Smooth muscle cell (in vitro differentiated cells): ENCODE measurements at regions not wholly inside any gene's neighbourhood (a gene's known extent, or its start where the extent isn't known, plus 50 kb on each side); places are given as distances from the start of the nearest gene placed in this dataset.

Source experiments
- DNase-seq: peaks from one replicate; lab custom pipeline; 2025; ENCODE audit not compliant: unreplicated experiment; lab: John Stamatoyannopoulos, UW
- H2AFZ ChIP-seq: fragments of 200-600 bp; sonication (generic); 2 replicates; pipeline ENCODE4 v1.6.0; 2016; ENCODE audit warnings: antibody characterized with exemption, low read depth, mild to moderate bottlenecking
- H3F3A ChIP-seq: fragments of 200-600 bp; sonication (generic); 2 replicates; pipeline ENCODE4 v1.6.0; 2017; ENCODE audit warnings: antibody characterized with exemption, low read depth
- H3K27ac ChIP-seq: fragments of 200-600 bp; sonication (generic); 2 replicates; pipeline ENCODE4 v1.5.1; 2016; ENCODE audit warnings: low read depth, mild to moderate bottlenecking
- H3K27me3 ChIP-seq: fragments of 200-600 bp; sonication (generic); 2 replicates; pipeline ENCODE4 v1.6.1; 2016; ENCODE audit warnings: low read depth, mild to moderate bottlenecking
- H3K36me3 ChIP-seq: fragments of 200-600 bp; sonication (generic); 2 replicates; pipeline ENCODE4 v1.5.1; 2016; ENCODE audit warnings: low read depth
- H3K4me1 ChIP-seq: fragments of 200-600 bp; sonication (generic); 2 replicates; pipeline ENCODE4 v1.5.1; 2016; ENCODE audit warnings: low read depth
- H3K4me2 ChIP-seq: fragments of 200-600 bp; sonication (generic); 2 replicates; pipeline ENCODE4 v1.6.0; 2016; ENCODE audit warnings: mild to moderate bottlenecking
- H3K4me3 ChIP-seq: fragments of 200-600 bp; sonication (generic); 2 replicates; pipeline ENCODE4 v1.5.1; 2016; ENCODE audit warnings: mild to moderate bottlenecking
- H3K79me2 ChIP-seq: fragments of 200-600 bp; sonication (generic); 2 replicates; pipeline ENCODE4 v1.6.0; 2016; ENCODE audit warnings: low read depth, mild to moderate bottlenecking
- H3K9ac ChIP-seq: fragments of 200-600 bp; sonication (generic); 2 replicates; pipeline ENCODE4 v1.6.0; 2016; ENCODE audit warnings: low read depth
- H3K9me3 ChIP-seq: fragments of 200-600 bp; sonication (generic); replicated peaks from 2 replicates; pipeline ENCODE4 v1.5.1; 2016; ENCODE audit warnings: low read depth
- H4K20me1 ChIP-seq: fragments of 200-600 bp; sonication (generic); 2 replicates; pipeline ENCODE4 v1.6.0; 2016; ENCODE audit warnings: low read depth
- CTCF ChIP-seq: fragments of 200-600 bp; sonication (generic); IDR thresholded peaks from 2 replicates; pipeline ENCODE4 v1.5.1; 2017; ENCODE audit warnings: borderline replicate concordance, mild to moderate bottlenecking, antibody characterized with exemption; ENCODE audit not compliant: insufficient read depth, poor library complexity, severe bottlenecking
- WGBS: methylation state at CpG from one replicate; pipeline ENCODE4 v1.1.7; 2016; ENCODE audit warnings: low lambda C conversion rate; 5-methylcytosine and 5-hydroxymethylcytosine counted together

GRCh38 chr17:33516645-33517044, 223.6 kb upstream of the ASIC2 start:
- Histone ChIP-seq H3K4me3 (no peak overlapping the region), H3K4me2 (no peak overlapping the region), H4K20me1 (no peaks in the 10 kb centered on the region), H3K27me3 (no peaks in the 10 kb centered on the region), H3K9me3 (no peaks in the 10 kb centered on the region), H3K79me2 (no peaks in the 10 kb centered on the region), H3K27ac (no peak overlapping the region), H3K36me3 (no peaks in the 10 kb centered on the region), H3K9ac (no peak overlapping the region), H2AFZ (no peak overlapping the region), H3K4me1 (no peaks in the 10 kb centered on the region), H3F3A (no peaks in the 10 kb centered on the region)
- no peak for DNase-seq
- 85% methylated on average over 5 of the region's 5 CpGs for WGBS
- TF ChIP-seq CTCF: no peak

- no peak for DNase-seq
- H3F3A ChIP-seq: no peaks in the 10 kb centered on the region
- H3K4me2 ChIP-seq: no peak overlapping the region
- no peaks in the 10 kb centered on the region for H3K27me3 ChIP-seq
- no peak for TF ChIP-seq CTCF
- H3K4me1 ChIP-seq: no peaks in the 10 kb centered on the region
- no peaks in the 10 kb centered on the region for H4K20me1 ChIP-seq
- no peaks in the 10 kb centered on the region for H3K9me3 ChIP-seq
- no peak overlapping the region for H3K27ac ChIP-seq
- H3K36me3 ChIP-seq: no peaks in the 10 kb centered on the region
- no peaks in the 10 kb centered on the region for H3K79me2 ChIP-seq
- no peak overlapping the region for H2AFZ ChIP-seq
- H3K4me3 ChIP-seq: no peak overlapping the region
- WGBS: 90% methylated on average over 4 of the region's 5 CpGs
- no peak overlapping the region for H3K9ac ChIP-seq
Measured at GRCh38 chr17:33517746-33518145, 224.7 kb upstream of the ASIC2 start.

DNA sequence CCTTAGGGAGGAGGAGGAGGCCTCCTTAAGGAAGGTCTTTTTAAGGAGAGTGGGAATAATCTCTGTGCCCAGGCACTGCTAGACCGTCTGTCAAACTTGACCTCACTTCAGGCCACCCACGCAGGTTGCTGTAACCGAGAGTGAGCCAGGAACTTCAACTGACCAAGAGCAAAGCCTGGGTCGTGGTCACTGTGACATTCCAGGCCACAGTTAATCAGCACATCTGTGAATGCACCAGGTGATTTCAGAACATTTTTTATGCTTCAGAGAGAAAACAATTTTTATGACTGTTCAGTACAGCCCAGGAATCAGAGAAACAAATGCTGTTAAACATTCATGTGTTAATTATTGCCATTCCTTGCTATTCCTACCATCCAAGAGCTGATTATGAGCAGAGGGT, 226.6 kb upstream of the ASIC2 start:
- no peak overlapping the region for H3K4me2 ChIP-seq
- no peaks in the 10 kb centered on the region for H4K20me1 ChIP-seq
- H2AFZ ChIP-seq: no peak overlapping the region
- H3K9ac ChIP-seq: no peak overlapping the region
- no peaks in the 10 kb centered on the region for H3K4me1 ChIP-seq
- H3F3A ChIP-seq: no peaks in the 10 kb centered on the region
- no peak overlapping the region for H3K27ac ChIP-seq
- H3K36me3 ChIP-seq: no peaks in the 10 kb centered on the region
- TF ChIP-seq CTCF: no peak
- 56% methylated on average over 4 of the region's 4 CpGs for WGBS
- no peak overlapping the region for H3K4me3 ChIP-seq
- peaks cover 11% of the 10 kb centered on the region for H3K27me3 ChIP-seq
- no peaks in the 10 kb centered on the region for H3K9me3 ChIP-seq
- no peak for DNase-seq
- no peaks in the 10 kb centered on the region for H3K79me2 ChIP-seq

- no peaks in the 10 kb centered on the region for H3K4me1 ChIP-seq
- H3K4me3 ChIP-seq: no peak overlapping the region
- DNase-seq: peak; percentile 23
- H3K36me3 ChIP-seq: no peaks in the 10 kb centered on the region
- H3K79me2 ChIP-seq: no peaks in the 10 kb centered on the region
- H3K9ac ChIP-seq: no peak overlapping the region
- no peaks in the 10 kb centered on the region for H3K9me3 ChIP-seq
- no peaks in the 10 kb centered on the region for H4K20me1 ChIP-seq
- 55% methylated on average over 13 of the region's 13 CpGs for WGBS
- no peak overlapping the region for H2AFZ ChIP-seq
- H3K27ac ChIP-seq: no peak overlapping the region
- peak; percentile 88 for TF ChIP-seq CTCF
- H3F3A ChIP-seq: no peaks in the 10 kb centered on the region
- H3K4me2 ChIP-seq: no peak overlapping the region
- H3K27me3 ChIP-seq: peaks cover 16% of the 10 kb centered on the region
Measured at GRCh38 chr17:33520426-33521330, 227.6 kb upstream of the ASIC2 start.
